OCI-LY3 (cell line): ENCODE measurements at regions not wholly inside any gene's neighbourhood (a gene's known extent, or its start where the extent isn't known, plus 50 kb on each side); places are given as distances from the start of the nearest gene placed in this dataset.

Experiments used
- EZH2phosphoT487 ChIP-seq: fragments of 200-600 bp; shearing (Covaris generic); IDR thresholded peaks from 2 replicates; pipeline ENCODE4 v1.6.1; 2018; ENCODE audit warnings: antibody characterized with exemption, mixed run types, low read depth
- TF ChIP-seq, protein P1 (sequence below): fragments of 200-600, 300-600 bp; sonication (generic); IDR thresholded peaks from 2 replicates; pipeline ENCODE4 v1.5.1; 2014; ENCODE audit warnings: antibody characterized with exemption, low read length, low read depth

- TF ChIP-seq, protein P1, sequence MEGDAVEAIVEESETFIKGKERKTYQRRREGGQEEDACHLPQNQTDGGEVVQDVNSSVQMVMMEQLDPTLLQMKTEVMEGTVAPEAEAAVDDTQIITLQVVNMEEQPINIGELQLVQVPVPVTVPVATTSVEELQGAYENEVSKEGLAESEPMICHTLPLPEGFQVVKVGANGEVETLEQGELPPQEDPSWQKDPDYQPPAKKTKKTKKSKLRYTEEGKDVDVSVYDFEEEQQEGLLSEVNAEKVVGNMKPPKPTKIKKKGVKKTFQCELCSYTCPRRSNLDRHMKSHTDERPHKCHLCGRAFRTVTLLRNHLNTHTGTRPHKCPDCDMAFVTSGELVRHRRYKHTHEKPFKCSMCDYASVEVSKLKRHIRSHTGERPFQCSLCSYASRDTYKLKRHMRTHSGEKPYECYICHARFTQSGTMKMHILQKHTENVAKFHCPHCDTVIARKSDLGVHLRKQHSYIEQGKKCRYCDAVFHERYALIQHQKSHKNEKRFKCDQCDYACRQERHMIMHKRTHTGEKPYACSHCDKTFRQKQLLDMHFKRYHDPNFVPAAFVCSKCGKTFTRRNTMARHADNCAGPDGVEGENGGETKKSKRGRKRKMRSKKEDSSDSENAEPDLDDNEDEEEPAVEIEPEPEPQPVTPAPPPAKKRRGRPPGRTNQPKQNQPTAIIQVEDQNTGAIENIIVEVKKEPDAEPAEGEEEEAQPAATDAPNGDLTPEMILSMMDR: no peak
- no peak for TF ChIP-seq EZH2phosphoT487
Observed at GRCh38 chr16:82366462-82366861, 196.4 kb upstream of the MPHOSPH6 start.
